Prostate gland (tissue), 2 donors: ENCODE measurements at regions not wholly inside any gene's neighbourhood (a gene's known extent, or its start where the extent isn't known, plus 50 kb on each side); places are given as distances from the start of the nearest gene placed in this dataset.

Experiments used
- DNase-seq: peaks from one replicate; pipeline ENCODE4 v3.0.0-alpha.2; 2019; ENCODE audit warnings: low spot score
- H3K27ac ChIP-seq, 2 donors: fragments of 200-600 bp; sonication (generic); 2 replicates each; pipeline ENCODE4 v1.5.1; 2017 to 2019
- H3K27me3 ChIP-seq: fragments of 200-600 bp; sonication (generic); replicated peaks from 2 replicates; pipeline ENCODE4 v1.5.1; 2019; ENCODE audit not compliant: insufficient read depth
- H3K36me3 ChIP-seq, 2 donors: fragments of 200-600 bp; sonication (generic); 1 replicate in 1 of 2; 2 replicates in 1 of 2; pipeline versions ENCODE4 v1.5.1 to v1.8.1; 2017 to 2019
- H3K4me1 ChIP-seq: fragments of 200-600 bp; sonication (generic); replicated peaks from 2 replicates; pipeline ENCODE4 v1.5.1; 2019
- H3K4me3 ChIP-seq, 2 donors: fragments of 200-600 bp; sonication (generic); 2 replicates each; pipeline ENCODE4 v1.5.1; 2017 to 2019
- H3K9me3 ChIP-seq: fragments of 200-600 bp; sonication (generic); 2 replicates; pipeline ENCODE4 v1.5.1; 2017
- POLR2A ChIP-seq: fragments of 450-650 bp; IDR thresholded peaks from one replicate; pipeline ENCODE4 v1.6.1; 2016; ENCODE audit warnings: antibody characterized with exemption, mild to moderate bottlenecking
- POLR2AphosphoS5 ChIP-seq: sonication (generic); formaldehyde crosslinking; IDR thresholded peaks from one replicate; pipeline ENCODE4 v1.6.1; 2017; ENCODE audit warnings: antibody characterized with exemption
- WGBS: methylation state at CpG from one replicate; pipeline ENCODE4 v1.1.5; 2018; 5-methylcytosine and 5-hydroxymethylcytosine counted together
- intact Hi-C: fragments of 100-400 bp; cut with DNase I; formaldehyde crosslinking; loops from one replicate; pipeline ENCODE4 v1.14.2; 2022
- TF ChIP-seq, protein P1 (sequence below), 4 experiments: fragments of 200-600 bp in 2 of 4; fragments of 450-650 bp in 2 of 4; sonication (generic) in 2 of 4; IDR thresholded peaks; 1 replicate in 3 of 4; 2 replicates in 1 of 4; pipeline ENCODE4 v1.5.1; 2016 to 2019; ENCODE audit warnings: antibody characterized with exemption in 4 of 4, mild to moderate bottlenecking in 2 of 4, moderate library complexity in 2 of 4

DNA sequence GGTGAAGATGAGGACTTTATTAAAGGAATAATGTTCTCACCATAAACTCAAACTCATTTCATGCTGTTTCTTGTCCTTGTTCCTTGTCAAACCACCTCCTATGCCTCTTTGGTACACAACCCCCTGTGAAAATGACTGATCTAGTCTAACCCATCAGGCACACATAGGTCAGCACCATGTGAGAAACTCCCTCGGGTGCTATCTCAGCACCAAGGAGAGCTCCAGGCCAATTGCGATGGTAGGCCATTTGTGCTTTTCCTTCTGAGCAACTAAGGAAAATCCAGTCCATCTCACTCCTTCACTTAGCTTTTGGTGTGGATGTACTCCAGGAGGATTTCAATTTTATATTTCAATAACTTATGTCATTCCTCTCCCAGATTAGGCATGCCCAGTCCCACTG lies 199.8 kb downstream of the ZNF608 start:
- intact Hi-C loops = no loop called here

DNA sequence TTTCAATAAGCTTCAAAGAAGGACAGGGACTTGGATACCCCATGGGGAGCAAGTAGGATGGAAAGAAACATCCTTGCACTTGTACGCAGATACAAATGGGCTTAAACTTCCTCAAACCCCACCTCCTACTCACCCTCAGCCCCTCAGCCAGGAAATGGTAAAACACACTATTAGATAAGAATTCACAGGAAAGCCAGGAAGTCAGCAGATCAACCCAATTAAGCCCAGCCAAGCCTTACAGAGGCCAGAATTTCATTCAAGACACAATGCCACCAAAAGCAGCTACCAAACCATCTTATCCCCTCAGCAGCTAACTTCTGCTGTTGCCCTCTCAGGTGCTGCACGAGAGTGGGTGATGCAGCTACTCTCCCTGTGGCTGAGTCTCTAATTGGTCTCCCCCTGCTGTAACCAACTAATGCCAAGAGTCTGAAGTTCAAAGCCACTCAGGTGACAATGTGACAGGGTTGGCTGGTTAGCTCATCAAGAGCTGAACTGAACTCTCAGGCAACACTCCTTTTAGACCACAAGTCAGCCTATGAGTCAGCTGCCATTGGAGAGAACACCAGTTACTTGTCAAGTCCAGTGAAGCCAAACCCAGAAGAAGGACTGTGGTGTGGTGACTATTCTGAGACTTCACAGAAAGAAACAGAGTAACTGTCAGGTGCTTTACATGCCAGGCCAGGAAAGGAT lies 201.9 kb downstream of the ZNF608 start:
- Histone ChIP-seq H3K36me3 (no peaks in the 10 kb centered on the region), H3K4me3 (no peak overlapping the region), H3K27ac (no peak overlapping the region), H3K27me3 (no peaks in the 10 kb centered on the region), H3K4me1 (no peaks in the 10 kb centered on the region), H3K9me3 (no peaks in the 10 kb centered on the region)
- 80% methylated on average over 2 of the region's 2 CpGs for WGBS
- intact Hi-C loops = no loop called here
- DNase-seq = no peak
- TF ChIP-seq POLR2A = no peak
- no peak for TF ChIP-seq POLR2AphosphoS5
- TF ChIP-seq, protein P1, sequence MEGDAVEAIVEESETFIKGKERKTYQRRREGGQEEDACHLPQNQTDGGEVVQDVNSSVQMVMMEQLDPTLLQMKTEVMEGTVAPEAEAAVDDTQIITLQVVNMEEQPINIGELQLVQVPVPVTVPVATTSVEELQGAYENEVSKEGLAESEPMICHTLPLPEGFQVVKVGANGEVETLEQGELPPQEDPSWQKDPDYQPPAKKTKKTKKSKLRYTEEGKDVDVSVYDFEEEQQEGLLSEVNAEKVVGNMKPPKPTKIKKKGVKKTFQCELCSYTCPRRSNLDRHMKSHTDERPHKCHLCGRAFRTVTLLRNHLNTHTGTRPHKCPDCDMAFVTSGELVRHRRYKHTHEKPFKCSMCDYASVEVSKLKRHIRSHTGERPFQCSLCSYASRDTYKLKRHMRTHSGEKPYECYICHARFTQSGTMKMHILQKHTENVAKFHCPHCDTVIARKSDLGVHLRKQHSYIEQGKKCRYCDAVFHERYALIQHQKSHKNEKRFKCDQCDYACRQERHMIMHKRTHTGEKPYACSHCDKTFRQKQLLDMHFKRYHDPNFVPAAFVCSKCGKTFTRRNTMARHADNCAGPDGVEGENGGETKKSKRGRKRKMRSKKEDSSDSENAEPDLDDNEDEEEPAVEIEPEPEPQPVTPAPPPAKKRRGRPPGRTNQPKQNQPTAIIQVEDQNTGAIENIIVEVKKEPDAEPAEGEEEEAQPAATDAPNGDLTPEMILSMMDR (IDR thresholded peaks at IDR 0.05) = no peak

More for the DNA sequence above, 199.8 kb downstream of the ZNF608 start:
- H3K27ac ChIP-seq = no peak overlapping the region
- TF ChIP-seq POLR2AphosphoS5 (no peak), POLR2A (no peak)
- TF ChIP-seq, protein P1 (IDR thresholded peaks at IDR 0.05) = no peak
- 21% methylated on average over 2 of the region's 2 CpGs for WGBS
- H3K9me3 ChIP-seq = no peaks in the 10 kb centered on the region
- H3K27me3 ChIP-seq = no peaks in the 10 kb centered on the region
- H3K4me3 ChIP-seq = no peak overlapping the region
- no peaks in the 10 kb centered on the region for H3K4me1 ChIP-seq
- no peak for DNase-seq
- H3K36me3 ChIP-seq = no peaks in the 10 kb centered on the region

DNA sequence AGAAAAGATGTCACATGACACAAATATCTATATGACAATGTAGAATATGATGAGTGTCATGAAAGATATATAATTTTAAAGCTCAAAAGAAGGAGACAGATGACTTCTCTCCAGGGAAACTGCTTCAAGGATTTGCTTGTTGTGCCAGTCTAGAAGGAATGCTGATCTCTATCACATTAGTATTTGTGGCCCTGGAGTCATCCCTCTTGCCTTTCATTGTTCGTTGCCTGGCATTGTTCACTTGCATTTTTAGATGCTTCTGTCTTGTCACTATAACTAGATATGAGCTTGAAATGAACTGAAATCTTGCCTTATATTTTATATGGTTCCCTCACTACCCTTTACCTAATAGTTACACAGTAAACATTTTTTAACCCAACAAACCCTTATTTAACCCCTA lies 207.5 kb downstream of the ZNF608 start:
- no peak for TF ChIP-seq POLR2AphosphoS5
- no peak for TF ChIP-seq POLR2A
- TF ChIP-seq, protein P1 (IDR thresholded peaks at IDR 0.05) = no peak
- intact Hi-C loops = no loop called here
- Histone ChIP-seq H3K4me3 (no peak overlapping the region), H3K27me3 (no peaks in the 10 kb centered on the region), H3K27ac (no peak overlapping the region), H3K36me3 (no peaks in the 10 kb centered on the region), H3K4me1 (no peaks in the 10 kb centered on the region), H3K9me3 (no peaks in the 10 kb centered on the region)
- 43% methylated on average over 1 of the region's 1 CpG for WGBS
- DNase-seq = no peak

DNA sequence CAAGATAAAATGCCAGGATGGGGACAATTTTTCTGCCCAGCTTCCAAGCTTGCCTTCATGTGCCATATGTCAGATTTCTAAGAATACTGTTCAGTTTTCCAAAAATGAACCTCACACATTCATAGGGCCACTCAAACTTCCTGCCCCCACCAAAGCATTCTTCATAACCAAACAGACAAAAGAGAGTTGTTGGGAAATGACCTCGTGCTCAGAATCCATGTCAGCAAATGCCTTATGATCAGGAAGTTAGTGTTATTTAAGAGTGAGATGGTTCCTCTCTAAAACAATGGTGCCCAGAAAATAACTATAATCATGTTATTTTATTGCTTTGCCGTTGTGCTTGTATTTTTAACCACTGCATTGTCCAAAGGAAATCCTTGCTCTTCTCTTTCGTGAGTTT lies 208.2 kb downstream of the ZNF608 start:
- no peak overlapping the region for H3K4me3 ChIP-seq
- 66% methylated on average over 3 of the region's 3 CpGs for WGBS
- intact Hi-C loops = no loop called here
- H3K9me3 ChIP-seq = no peaks in the 10 kb centered on the region
- no peak overlapping the region for H3K27ac ChIP-seq
- no peak for TF ChIP-seq POLR2AphosphoS5
- TF ChIP-seq, protein P1 (IDR thresholded peaks at IDR 0.05) = no peak
- no peak for TF ChIP-seq POLR2A
- no peaks in the 10 kb centered on the region for H3K27me3 ChIP-seq
- no peak for DNase-seq
- H3K4me1 ChIP-seq = no peaks in the 10 kb centered on the region
- no peaks in the 10 kb centered on the region for H3K36me3 ChIP-seq

DNA sequence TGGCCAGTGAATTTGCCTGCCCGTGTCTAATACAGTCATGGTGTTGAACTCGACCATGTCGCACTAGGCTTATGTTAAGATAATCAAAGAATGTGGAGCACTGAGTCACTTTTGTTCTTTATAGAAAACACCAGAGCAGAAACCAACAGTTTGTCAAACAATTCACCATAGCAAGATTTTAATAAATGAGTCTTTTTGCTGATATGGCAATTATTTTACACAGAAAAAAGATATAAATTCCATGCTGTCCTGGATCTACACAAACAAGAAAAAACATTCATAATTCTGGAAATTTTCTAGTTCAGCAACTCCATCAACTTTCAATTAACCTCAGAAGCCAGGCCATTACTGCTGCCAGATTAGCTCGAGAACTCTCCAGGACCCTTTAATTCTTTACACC lies 208.9 kb downstream of the ZNF608 start:
- Histone ChIP-seq H3K27me3 (no peaks in the 10 kb centered on the region), H3K9me3 (no peaks in the 10 kb centered on the region), H3K27ac (no peak overlapping the region), H3K4me3 (no peak overlapping the region), H3K36me3 (no peaks in the 10 kb centered on the region), H3K4me1 (no peaks in the 10 kb centered on the region)
- intact Hi-C loops = no loop called here
- no peak for TF ChIP-seq POLR2A
- TF ChIP-seq, protein P1 (IDR thresholded peaks at IDR 0.05) = no peak
- TF ChIP-seq POLR2AphosphoS5 = no peak
- no peak for DNase-seq
- 86% methylated on average over 4 of the region's 4 CpGs for WGBS
